Sigmoid colon (tissue), 4 donors: ENCODE measurements at regions not wholly inside any gene's neighbourhood (a gene's known extent, or its start where the extent isn't known, plus 50 kb on each side); places are given as distances from the start of the nearest gene placed in this dataset.
"Not testable (repeated sequence)": the region's sequence is repeated elsewhere in the genome, so short reads cannot be mapped to it uniquely, and the experiment has no call there.

Source experiments
- EP300 ChIP-seq, 4 donors: sonication (generic); formaldehyde crosslinking; IDR thresholded peaks; one replicate each; pipeline ENCODE4 v1.6.1; 2017; ENCODE audit warnings: antibody characterized with exemption in 4 of 4
- POLR2A ChIP-seq, 2 donors: fragments of 450-650 bp; IDR thresholded peaks; one replicate each; pipeline ENCODE4 v1.6.1; 2016; ENCODE audit warnings: antibody characterized with exemption in 2 of 2, mild to moderate bottlenecking in 2 of 2, moderate library complexity in 2 of 2
- POLR2AphosphoS5 ChIP-seq, 4 donors: sonication (generic); formaldehyde crosslinking; IDR thresholded peaks; one replicate each; pipeline ENCODE4 v1.6.1; 2017; ENCODE audit warnings: antibody characterized with exemption in 4 of 4
- TF ChIP-seq, protein P1 (sequence below), 4 experiments: fragments of 450-650 bp in 3 of 4; fragments of 200-600 bp in 1 of 4; IDR thresholded peaks; one replicate each; pipeline ENCODE4 v1.5.1; 2016 to 2019; ENCODE audit warnings: antibody characterized with exemption in 4 of 4, mild to moderate bottlenecking in 3 of 4, moderate library complexity in 2 of 4

GRCh38 chr12:102640658-102641057 lies 160.3 kb upstream of the IGF1 start:
- TF ChIP-seq, protein P1, sequence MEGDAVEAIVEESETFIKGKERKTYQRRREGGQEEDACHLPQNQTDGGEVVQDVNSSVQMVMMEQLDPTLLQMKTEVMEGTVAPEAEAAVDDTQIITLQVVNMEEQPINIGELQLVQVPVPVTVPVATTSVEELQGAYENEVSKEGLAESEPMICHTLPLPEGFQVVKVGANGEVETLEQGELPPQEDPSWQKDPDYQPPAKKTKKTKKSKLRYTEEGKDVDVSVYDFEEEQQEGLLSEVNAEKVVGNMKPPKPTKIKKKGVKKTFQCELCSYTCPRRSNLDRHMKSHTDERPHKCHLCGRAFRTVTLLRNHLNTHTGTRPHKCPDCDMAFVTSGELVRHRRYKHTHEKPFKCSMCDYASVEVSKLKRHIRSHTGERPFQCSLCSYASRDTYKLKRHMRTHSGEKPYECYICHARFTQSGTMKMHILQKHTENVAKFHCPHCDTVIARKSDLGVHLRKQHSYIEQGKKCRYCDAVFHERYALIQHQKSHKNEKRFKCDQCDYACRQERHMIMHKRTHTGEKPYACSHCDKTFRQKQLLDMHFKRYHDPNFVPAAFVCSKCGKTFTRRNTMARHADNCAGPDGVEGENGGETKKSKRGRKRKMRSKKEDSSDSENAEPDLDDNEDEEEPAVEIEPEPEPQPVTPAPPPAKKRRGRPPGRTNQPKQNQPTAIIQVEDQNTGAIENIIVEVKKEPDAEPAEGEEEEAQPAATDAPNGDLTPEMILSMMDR (IDR thresholded peaks at IDR 0.05) = not testable (repeated sequence)
- TF ChIP-seq POLR2A, POLR2AphosphoS5, EP300 (IDR thresholded peaks at IDR 0.05): not testable (repeated sequence)
